Activated naive CD8-positive, alpha-beta T cell treated with anti-CD3 and anti-CD28 coated beads, Interleukin-2, amount 50 U/mL, for 24 hours (primary cell): ENCODE measurements at regions not wholly inside any gene's neighbourhood (a gene's known extent, or its start where the extent isn't known, plus 50 kb on each side); places are given as distances from the start of the nearest gene placed in this dataset.
"Not testable (repeated sequence)": the region's sequence is repeated elsewhere in the genome, so short reads cannot be mapped to it uniquely, and the experiment has no call there.

Source experiments
- ATAC-seq: fragments of 150-1000 bp; cut with Tn5 transposase; one replicate; pipeline ENCODE4 v1.10.0; 2021
- DNase-seq: peaks from one replicate; pipeline ENCODE4 v3.0.0; 2021
- H3K27ac Mint-ChIP-seq: one replicate; pipeline ENCODE4 v1.8.0; 2021; ENCODE audit warnings: mild to moderate bottlenecking, mixed read lengths
- H3K27me3 Mint-ChIP-seq: one replicate; pipeline ENCODE4 v1.8.0; 2021; ENCODE audit warnings: mixed read lengths
- H3K36me3 Mint-ChIP-seq: one replicate; pipeline ENCODE4 v1.8.0; 2021; ENCODE audit warnings: low read depth, mixed read lengths
- H3K4me1 Mint-ChIP-seq: one replicate; pipeline ENCODE4 v1.8.0; 2021; ENCODE audit warnings: mixed read lengths
- H3K4me3 Mint-ChIP-seq: one replicate; pipeline ENCODE4 v1.8.0; 2021; ENCODE audit warnings: mild to moderate bottlenecking, moderate library complexity, mixed read lengths
- H3K9me3 Mint-ChIP-seq: one replicate; pipeline ENCODE4 v1.8.0; 2021; ENCODE audit warnings: mixed read lengths

DNA sequence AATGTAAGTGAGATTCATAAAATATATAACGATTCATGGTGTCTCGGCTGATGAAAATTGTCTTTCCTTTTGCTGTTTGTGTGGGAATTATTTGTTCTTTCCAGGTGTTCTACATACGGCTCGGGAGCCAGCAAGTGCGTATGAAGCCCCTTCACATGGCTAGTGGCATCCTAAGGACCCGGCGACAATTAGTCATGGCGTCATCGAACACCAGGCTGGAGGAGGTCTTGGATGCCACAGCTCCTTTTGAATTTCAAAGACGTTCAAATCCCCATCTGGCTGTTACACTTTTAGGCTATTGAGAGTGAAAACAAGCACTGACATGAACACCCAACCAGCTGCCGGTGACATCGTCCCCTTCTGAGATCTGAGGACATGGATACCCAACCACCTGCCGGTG, 397.7 kb upstream of the TNRC6C start:
- Mint-ChIP-seq H3K27ac (no peak overlapping the region), H3K27me3 (no peaks in the 10 kb centered on the region), H3K4me3 (no peak overlapping the region), H3K36me3 (no peaks in the 10 kb centered on the region), H3K9me3 (no peaks in the 10 kb centered on the region), H3K4me1 (no peaks in the 10 kb centered on the region)
- no peak for ATAC-seq
- no peak for DNase-seq

DNA sequence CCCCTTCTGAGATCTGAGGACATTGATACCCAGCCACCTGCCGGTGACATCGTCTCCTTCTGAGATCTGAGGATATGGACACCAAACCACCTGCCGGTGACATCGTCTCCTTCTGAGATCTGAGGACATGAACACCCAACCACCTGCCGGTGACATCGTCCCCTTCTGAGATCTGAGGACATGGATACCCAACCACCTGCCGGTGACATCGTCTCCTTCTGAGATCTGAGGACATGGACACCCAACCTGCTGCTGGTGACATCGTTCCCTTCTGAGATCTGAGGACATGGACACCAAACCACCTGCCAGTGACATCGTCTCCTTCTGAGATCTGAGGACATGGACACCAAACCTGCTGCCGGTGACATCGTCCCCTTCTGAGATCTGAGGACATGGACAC, 396.1 kb upstream of the TNRC6C start:
- not testable (repeated sequence) for H3K36me3 Mint-ChIP-seq, H3K27me3 Mint-ChIP-seq, H3K4me3 Mint-ChIP-seq, ATAC-seq, H3K4me1 Mint-ChIP-seq, DNase-seq, H3K9me3 Mint-ChIP-seq, H3K27ac Mint-ChIP-seq

- no peak overlapping the region for H3K4me3 Mint-ChIP-seq
- no peaks in the 10 kb centered on the region for H3K36me3 Mint-ChIP-seq
- no peak for ATAC-seq
- H3K27ac Mint-ChIP-seq = no peak overlapping the region
- no peak for DNase-seq
- no peaks in the 10 kb centered on the region for H3K27me3 Mint-ChIP-seq
- H3K4me1 Mint-ChIP-seq = no peaks in the 10 kb centered on the region
- no peaks in the 10 kb centered on the region for H3K9me3 Mint-ChIP-seq
Observed at GRCh38 chr17:77563439-77564102, 394.9 kb upstream of the TNRC6C start.

DNA sequence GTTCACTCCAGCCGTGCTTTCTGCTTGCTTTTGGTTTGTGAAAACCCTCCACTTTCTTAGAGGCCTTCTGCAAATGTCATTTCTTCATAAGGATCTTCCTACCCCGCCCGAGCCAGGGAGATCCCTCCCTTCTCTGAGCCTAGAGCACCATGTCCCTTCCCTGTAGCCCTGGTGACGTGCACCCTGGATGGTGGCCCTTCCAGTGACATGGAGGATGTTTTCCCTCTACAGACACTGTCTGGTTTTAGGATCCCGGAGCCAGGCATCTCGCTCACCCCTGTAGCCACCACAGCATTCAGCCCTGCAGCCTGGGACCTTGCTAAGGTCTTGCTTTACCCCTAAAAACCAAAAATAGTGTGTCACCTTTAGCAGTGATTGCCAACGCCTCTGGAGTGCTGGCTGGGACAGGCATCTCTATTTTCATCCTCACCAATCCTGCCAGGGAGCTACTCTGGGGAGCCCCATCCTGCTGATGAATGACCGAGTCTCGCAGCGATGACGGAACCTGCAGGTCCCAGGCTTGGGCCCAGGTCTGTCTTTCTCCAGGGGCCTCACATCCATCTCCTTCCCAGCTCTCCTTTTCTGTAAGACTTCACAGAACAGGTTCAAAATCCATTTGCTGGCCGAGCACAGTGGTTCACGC, 394.1 kb upstream of the TNRC6C start:
- ATAC-seq = no peak
- Mint-ChIP-seq H3K36me3 (no peaks in the 10 kb centered on the region), H3K4me1 (no peaks in the 10 kb centered on the region), H3K9me3 (no peaks in the 10 kb centered on the region), H3K27ac (no peak overlapping the region), H3K4me3 (no peak overlapping the region), H3K27me3 (no peaks in the 10 kb centered on the region)
- DNase-seq = no peak

GRCh38 chr17:77565166-77565565, 393.3 kb upstream of the TNRC6C start:
- DNase-seq (no peak), ATAC-seq (no peak)
- H3K4me1 Mint-ChIP-seq = no peaks in the 10 kb centered on the region
- peaks cover 3% of the 10 kb centered on the region for H3K27me3 Mint-ChIP-seq
- no peaks in the 10 kb centered on the region for H3K9me3 Mint-ChIP-seq
- no peaks in the 10 kb centered on the region for H3K36me3 Mint-ChIP-seq
- no peak overlapping the region for H3K27ac Mint-ChIP-seq
- H3K4me3 Mint-ChIP-seq = no peak overlapping the region

DNA sequence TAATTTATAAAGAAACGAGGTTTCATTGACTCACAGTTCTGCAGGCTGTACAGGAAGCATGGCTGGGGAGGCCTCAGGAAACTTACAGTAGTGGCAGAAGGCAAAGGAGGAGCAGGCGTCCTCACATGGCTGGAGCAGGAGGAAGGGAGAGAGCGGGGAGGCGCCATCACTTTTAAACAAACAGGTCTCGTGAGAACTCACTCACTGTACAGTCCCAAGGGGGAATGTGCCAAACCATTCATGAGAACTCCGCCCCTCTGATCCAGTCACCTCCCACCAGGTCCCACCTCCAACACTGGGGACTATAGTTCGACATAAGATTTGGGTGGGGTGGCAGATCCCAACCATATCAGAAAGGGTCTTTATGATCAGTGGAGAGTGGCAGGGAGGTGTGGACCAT, 392.4 kb upstream of the TNRC6C start:
- H3K36me3 Mint-ChIP-seq = no peaks in the 10 kb centered on the region
- H3K9me3 Mint-ChIP-seq = no peaks in the 10 kb centered on the region
- H3K27me3 Mint-ChIP-seq = peaks cover 3% of the 10 kb centered on the region
- H3K4me1 Mint-ChIP-seq = peaks cover 3% of the 10 kb centered on the region
- H3K27ac Mint-ChIP-seq = no peak overlapping the region
- H3K4me3 Mint-ChIP-seq = no peak overlapping the region
- no peak for DNase-seq
- ATAC-seq = no peak

- DNase-seq = no peak
- no peak overlapping the region for H3K27ac Mint-ChIP-seq
- peaks cover 8% of the 10 kb centered on the region for H3K4me1 Mint-ChIP-seq
- H3K9me3 Mint-ChIP-seq = no peaks in the 10 kb centered on the region
- ATAC-seq = no peak
- H3K36me3 Mint-ChIP-seq = no peaks in the 10 kb centered on the region
- peaks cover 3% of the 10 kb centered on the region for H3K27me3 Mint-ChIP-seq
- H3K4me3 Mint-ChIP-seq = no peak overlapping the region
Observed at GRCh38 chr17:77566566-77567138, 391.9 kb upstream of the TNRC6C start.

GRCh38 chr17:77568540-77568939, 390.0 kb upstream of the TNRC6C start:
- DNase-seq = no peak
- Mint-ChIP-seq H3K4me3 (no peak overlapping the region), H3K27ac (no peak overlapping the region), H3K27me3 (peaks cover 12% of the 10 kb centered on the region), H3K36me3 (no peaks in the 10 kb centered on the region), H3K9me3 (no peaks in the 10 kb centered on the region), H3K4me1 (peaks cover 16% of the 10 kb centered on the region)
- ATAC-seq = no peak

DNA sequence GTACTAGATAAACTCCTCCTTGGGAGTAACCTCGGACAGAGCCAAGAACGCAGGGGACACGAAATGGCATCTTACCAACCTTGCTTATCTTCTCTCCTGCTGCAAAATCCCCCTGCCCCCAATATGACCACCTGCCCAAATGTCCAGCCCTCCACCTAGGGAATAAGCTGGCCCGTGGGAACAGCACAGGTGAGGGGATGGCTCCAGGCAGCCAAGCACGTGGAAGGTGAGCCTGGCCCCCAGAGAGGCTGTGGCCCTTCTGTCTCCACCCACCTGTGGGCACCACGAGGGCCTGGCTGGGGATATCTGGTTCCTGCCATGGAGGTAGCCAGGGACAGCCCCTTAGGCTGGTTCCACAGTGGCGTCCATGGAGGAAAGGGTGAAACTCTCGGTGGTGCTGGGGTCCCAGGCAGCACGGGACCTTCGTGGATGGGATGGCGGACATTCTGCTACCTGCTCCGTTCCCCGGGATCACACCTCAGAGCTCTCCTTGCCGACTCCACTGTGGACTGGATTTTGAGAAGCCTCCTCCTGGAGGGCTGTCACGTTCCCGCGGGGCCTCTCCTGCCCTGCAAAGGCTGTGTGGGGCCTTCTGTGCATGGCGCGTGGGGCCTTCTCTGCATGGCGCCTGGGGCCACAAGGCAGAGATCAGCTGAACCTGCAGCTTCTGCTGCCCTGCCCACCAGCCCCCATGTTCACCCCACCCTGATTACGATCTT, 388.5 kb upstream of the TNRC6C start:
- ATAC-seq = no peak
- no peaks in the 10 kb centered on the region for H3K9me3 Mint-ChIP-seq
- peaks cover 16% of the 10 kb centered on the region for H3K4me1 Mint-ChIP-seq
- no peak overlapping the region for H3K4me3 Mint-ChIP-seq
- no peak for DNase-seq
- no peaks in the 10 kb centered on the region for H3K36me3 Mint-ChIP-seq
- H3K27ac Mint-ChIP-seq = no peak overlapping the region
- H3K27me3 Mint-ChIP-seq = peaks cover 12% of the 10 kb centered on the region

DNA sequence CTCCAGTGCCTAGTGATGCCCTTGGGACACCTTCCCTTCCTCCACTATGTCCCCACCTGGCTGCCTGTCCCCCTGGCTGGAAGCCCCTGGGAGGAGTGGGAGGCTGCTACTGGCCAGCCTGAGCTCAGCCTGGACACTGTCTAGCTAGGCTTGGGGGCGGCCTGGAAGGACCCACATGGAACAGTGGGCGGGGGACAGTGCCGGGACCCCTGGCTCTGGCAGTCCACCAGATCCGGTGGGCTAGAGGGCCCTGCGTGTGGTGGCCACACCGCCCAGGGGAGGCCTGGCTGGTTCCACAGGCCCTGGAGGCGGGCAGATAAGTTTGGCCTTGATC, 388.0 kb upstream of the TNRC6C start:
- no peaks in the 10 kb centered on the region for H3K9me3 Mint-ChIP-seq

DNA sequence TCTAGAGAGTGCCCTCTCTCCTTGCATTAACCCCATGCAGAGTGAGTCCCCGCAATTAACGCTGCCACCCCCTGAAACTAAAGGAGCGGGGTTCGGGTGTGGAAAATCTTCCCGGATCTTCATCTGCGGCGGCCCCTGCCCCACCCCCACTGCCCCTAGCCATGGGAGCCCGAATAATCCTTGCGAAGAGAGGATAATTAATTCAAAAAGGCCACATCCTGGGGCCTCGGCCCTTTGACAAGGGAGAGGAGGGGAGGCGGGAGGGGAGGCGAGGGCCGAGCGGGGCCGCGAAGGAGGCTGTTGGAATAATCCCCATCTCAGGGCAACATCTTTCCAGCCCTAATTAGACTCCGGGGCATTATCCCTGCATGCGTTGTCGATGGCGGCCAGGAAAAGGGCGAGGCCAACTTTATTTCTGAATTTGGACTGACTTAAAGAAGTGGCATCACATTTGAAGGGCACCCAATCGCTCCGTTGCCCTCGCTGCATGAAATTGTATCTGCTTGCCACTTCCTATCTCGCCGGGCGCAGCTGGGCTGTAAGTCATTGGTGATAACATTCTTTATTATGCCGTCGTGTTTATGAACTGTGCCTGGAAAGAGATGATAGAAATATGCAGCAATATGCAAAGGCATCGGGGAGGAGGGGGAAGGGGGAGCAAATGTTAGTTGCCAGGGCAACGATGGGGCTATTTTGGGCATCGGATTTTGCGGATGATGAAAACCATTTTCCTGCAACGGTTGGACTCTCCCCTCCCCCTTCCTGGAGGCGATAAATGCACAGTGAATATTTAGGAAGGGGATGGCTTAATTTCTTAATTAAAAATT, 387.1 kb upstream of the TNRC6C start:
- H3K27ac Mint-ChIP-seq = no peak overlapping the region
- no peak for ATAC-seq

More for the DNA sequence above, 388.0 kb upstream of the TNRC6C start:
- no peak overlapping the region for H3K4me3 Mint-ChIP-seq
- no peak for DNase-seq
- H3K36me3 Mint-ChIP-seq = no peaks in the 10 kb centered on the region
- peaks cover 12% of the 10 kb centered on the region for H3K27me3 Mint-ChIP-seq
- H3K27ac Mint-ChIP-seq = no peak overlapping the region
- no peak for ATAC-seq
- H3K4me1 Mint-ChIP-seq = peaks cover 16% of the 10 kb centered on the region

DNA sequence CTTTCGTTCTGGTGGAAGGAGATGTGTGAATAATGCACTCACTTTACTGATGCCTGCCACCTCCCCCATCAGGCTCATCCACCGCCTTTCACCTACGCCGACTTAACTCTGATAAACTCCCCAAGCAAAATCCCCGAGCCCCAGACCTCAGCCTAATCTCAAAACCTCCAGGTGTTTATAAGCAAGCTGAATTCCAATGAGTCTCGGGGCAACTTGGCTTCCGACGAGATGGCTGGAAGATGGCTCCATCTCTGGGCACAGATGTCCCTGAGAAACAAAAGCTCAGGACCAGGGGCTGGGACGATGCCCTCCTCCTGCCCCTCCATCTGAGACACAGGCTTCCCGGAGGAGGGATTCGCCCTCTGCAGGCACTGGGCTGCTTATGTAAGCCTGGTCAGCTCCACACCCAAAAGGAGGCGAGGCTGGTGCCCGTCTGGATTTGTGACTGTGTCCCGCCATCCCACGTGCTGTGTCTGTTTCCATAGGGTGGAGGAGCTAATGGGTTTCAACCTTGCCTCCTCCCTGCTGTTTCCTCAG, 386.4 kb upstream of the TNRC6C start:
- ATAC-seq = no peak
- Mint-ChIP-seq H3K36me3 (no peaks in the 10 kb centered on the region), H3K27me3 (peaks cover 12% of the 10 kb centered on the region), H3K27ac (no peak overlapping the region), H3K4me1 (peaks cover 16% of the 10 kb centered on the region), H3K9me3 (no peaks in the 10 kb centered on the region), H3K4me3 (peak overlapping the region; percentile 30)
- no peak for DNase-seq

More for the DNA sequence above, 387.1 kb upstream of the TNRC6C start:
- no peak for DNase-seq
- Mint-ChIP-seq H3K27me3 (peaks cover 12% of the 10 kb centered on the region), H3K4me1 (peaks cover 16% of the 10 kb centered on the region), H3K36me3 (no peaks in the 10 kb centered on the region), H3K9me3 (no peaks in the 10 kb centered on the region), H3K4me3 (peak overlapping the region; percentile 30)

GRCh38 chr17:77572851-77573250, 385.7 kb upstream of the TNRC6C start:
- Mint-ChIP-seq H3K4me1 (peaks cover 16% of the 10 kb centered on the region), H3K4me3 (no peak overlapping the region), H3K27ac (no peak overlapping the region), H3K27me3 (peaks cover 12% of the 10 kb centered on the region), H3K9me3 (no peaks in the 10 kb centered on the region), H3K36me3 (no peaks in the 10 kb centered on the region)
- ATAC-seq (no peak), DNase-seq (no peak)

GRCh38 chr17:77577491-77577890, 381.0 kb upstream of the TNRC6C start:
- no peak overlapping the region for H3K27ac Mint-ChIP-seq
- peaks cover 5% of the 10 kb centered on the region for H3K27me3 Mint-ChIP-seq
- H3K4me3 Mint-ChIP-seq = no peak overlapping the region
- DNase-seq = no peak
- ATAC-seq = no peak
- no peaks in the 10 kb centered on the region for H3K9me3 Mint-ChIP-seq
- H3K36me3 Mint-ChIP-seq = no peaks in the 10 kb centered on the region
- H3K4me1 Mint-ChIP-seq = peaks cover 10% of the 10 kb centered on the region
